Activated T-cell treated with anti-CD3 and anti-CD28 coated beads, Interleukin-2, amount 50 U/mL, for 24 hours (primary cell): ENCODE measurements at regions not wholly inside any gene's neighbourhood (a gene's known extent, or its start where the extent isn't known, plus 50 kb on each side); places are given as distances from the start of the nearest gene placed in this dataset.

Experiments used
- DNase-seq: peaks from one replicate; pipeline ENCODE4 v3.0.0-alpha.2; 2020
- H3K27ac Mint-ChIP-seq: 2 replicates; pipeline ENCODE4 v1.8.0; 2020; ENCODE audit warnings: mild to moderate bottlenecking, mixed read lengths
- H3K27me3 Mint-ChIP-seq: 2 replicates; pipeline ENCODE4 v1.8.0; 2020; ENCODE audit warnings: mixed read lengths
- H3K36me3 Mint-ChIP-seq: 2 replicates; pipeline ENCODE4 v1.8.0; 2020; ENCODE audit warnings: low read depth, mixed read lengths
- H3K4me1 Mint-ChIP-seq: 2 replicates; pipeline ENCODE4 v1.8.0; 2020; ENCODE audit warnings: low read depth, mixed read lengths
- H3K4me3 Mint-ChIP-seq: 2 replicates; pipeline ENCODE4 v1.8.0; 2020; ENCODE audit warnings: mild to moderate bottlenecking, moderate library complexity, mixed read lengths
- H3K9me3 Mint-ChIP-seq: 2 replicates; pipeline ENCODE4 v1.8.0; 2020; ENCODE audit warnings: mixed read lengths

DNA sequence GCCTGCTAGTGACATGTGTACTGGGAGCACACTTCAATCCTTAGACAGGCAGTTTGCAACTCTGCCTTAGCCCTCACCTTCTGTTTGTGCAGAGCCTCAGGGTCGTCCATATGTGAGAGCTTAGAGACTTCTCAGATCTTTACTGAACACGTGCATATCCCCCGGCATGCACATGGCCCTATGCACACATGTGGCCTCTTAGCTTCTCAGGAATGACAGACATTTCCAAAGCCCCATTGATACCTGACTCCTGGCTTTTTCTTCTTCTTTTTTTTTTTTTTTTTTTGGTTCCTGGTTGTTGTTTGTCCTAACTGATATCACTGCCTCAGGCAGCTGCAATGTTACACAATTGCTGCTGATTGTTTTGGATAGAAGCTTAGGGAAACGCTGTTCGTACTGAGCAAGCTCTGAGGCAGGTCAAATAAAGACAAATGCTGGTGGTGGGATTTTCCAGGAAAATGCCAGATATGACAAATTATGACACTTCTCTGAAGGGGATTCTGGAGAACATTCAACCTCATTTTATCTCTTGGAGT lies 107.2 kb upstream of the RGMA start:
- DNase-seq, result no peak
- Mint-ChIP-seq H3K4me3 (no peak overlapping the region), H3K27ac (no peak overlapping the region), H3K36me3 (no peaks in the 10 kb centered on the region), H3K9me3 (peaks cover 11% of the 10 kb centered on the region), H3K27me3 (peaks cover 23% of the 10 kb centered on the region), H3K4me1 (no peaks in the 10 kb centered on the region)

- H3K36me3 Mint-ChIP-seq, result no peaks in the 10 kb centered on the region
- peaks cover 18% of the 10 kb centered on the region for H3K27me3 Mint-ChIP-seq
- DNase-seq, result no peak
- no peak overlapping the region for H3K27ac Mint-ChIP-seq
- H3K4me3 Mint-ChIP-seq, result no peak overlapping the region
- H3K9me3 Mint-ChIP-seq, result peaks cover 11% of the 10 kb centered on the region
- H3K4me1 Mint-ChIP-seq, result no peaks in the 10 kb centered on the region
These were observed 106.1 kb upstream of the RGMA start for GRCh38 chr15:93195109-93195508.

GRCh38 chr15:93190238-93190637 lies 101.2 kb upstream of the RGMA start:
- Mint-ChIP-seq H3K4me1 (no peaks in the 10 kb centered on the region), H3K27ac (no peak overlapping the region), H3K9me3 (no peaks in the 10 kb centered on the region), H3K36me3 (no peaks in the 10 kb centered on the region), H3K27me3 (peaks cover 8% of the 10 kb centered on the region), H3K4me3 (no peak overlapping the region)
- DNase-seq, result no peak

DNA sequence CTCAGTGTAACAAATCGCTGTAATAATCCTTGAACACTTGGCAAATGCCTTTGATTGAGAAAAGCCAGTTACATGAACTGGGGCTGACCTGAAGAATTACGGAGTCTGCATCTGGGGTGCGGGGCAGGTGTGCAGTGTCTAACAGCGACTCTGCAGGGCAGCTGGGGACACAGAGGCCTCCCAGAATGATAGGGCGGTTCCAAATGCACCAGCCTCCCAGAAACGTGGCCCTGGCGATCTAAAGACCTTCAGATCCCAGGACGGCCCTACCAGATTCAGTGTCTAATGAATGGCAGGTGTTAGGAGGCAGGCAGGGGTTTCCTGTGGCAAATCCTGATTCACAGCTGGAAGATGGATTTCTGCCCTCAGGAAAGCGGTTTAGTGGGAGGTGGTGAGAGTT lies 100.5 kb upstream of the RGMA start:
- no peak for DNase-seq
- Mint-ChIP-seq H3K36me3 (no peaks in the 10 kb centered on the region), H3K4me3 (no peak overlapping the region), H3K27ac (no peak overlapping the region), H3K4me1 (no peaks in the 10 kb centered on the region), H3K27me3 (peaks cover 5% of the 10 kb centered on the region), H3K9me3 (no peaks in the 10 kb centered on the region)

- DNase-seq, result no peak
- Mint-ChIP-seq H3K36me3 (no peaks in the 10 kb centered on the region), H3K4me1 (no peaks in the 10 kb centered on the region), H3K27ac (no peak overlapping the region), H3K4me3 (no peak overlapping the region), H3K9me3 (no peaks in the 10 kb centered on the region), H3K27me3 (peaks cover 5% of the 10 kb centered on the region)
These were observed 99.2 kb upstream of the RGMA start for GRCh38 chr15:93188236-93188635.

DNA sequence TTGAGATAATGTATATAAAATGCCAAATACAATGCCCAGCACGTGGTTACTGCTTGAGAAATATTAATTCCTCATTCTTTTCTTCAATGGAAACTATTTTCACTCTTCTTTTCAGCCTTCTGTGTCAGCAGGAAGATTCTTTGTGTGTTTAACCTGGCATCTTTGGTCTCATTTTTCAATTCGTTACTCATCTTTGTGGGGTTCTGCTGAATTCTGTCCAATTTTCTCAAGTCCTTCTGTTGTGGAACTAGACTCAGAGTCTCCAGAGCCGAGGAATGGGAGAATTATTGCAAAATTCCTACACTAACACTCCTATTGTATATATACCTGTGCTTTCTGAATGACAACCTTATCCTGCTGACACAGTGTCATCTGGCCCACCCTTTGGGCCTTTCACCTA lies 96.8 kb upstream of the RGMA start:
- H3K9me3 Mint-ChIP-seq, result no peaks in the 10 kb centered on the region
- peaks cover 5% of the 10 kb centered on the region for H3K27me3 Mint-ChIP-seq
- DNase-seq, result no peak
- no peak overlapping the region for H3K27ac Mint-ChIP-seq
- no peaks in the 10 kb centered on the region for H3K4me1 Mint-ChIP-seq
- H3K36me3 Mint-ChIP-seq, result no peaks in the 10 kb centered on the region
- H3K4me3 Mint-ChIP-seq, result no peak overlapping the region

GRCh38 chr15:93182703-93183205 lies 93.7 kb upstream of the RGMA start:
- Mint-ChIP-seq H3K9me3 (no peaks in the 10 kb centered on the region), H3K4me3 (no peak overlapping the region), H3K36me3 (no peaks in the 10 kb centered on the region), H3K27me3 (no peaks in the 10 kb centered on the region), H3K27ac (no peak overlapping the region), H3K4me1 (no peaks in the 10 kb centered on the region)
- no peak for DNase-seq

- Mint-ChIP-seq H3K36me3 (no peaks in the 10 kb centered on the region), H3K4me1 (no peaks in the 10 kb centered on the region), H3K27me3 (no peaks in the 10 kb centered on the region), H3K9me3 (no peaks in the 10 kb centered on the region), H3K27ac (no peak overlapping the region), H3K4me3 (no peak overlapping the region)
- DNase-seq, result no peak
These were observed 91.6 kb upstream of the RGMA start for GRCh38 chr15:93180656-93181055.

DNA sequence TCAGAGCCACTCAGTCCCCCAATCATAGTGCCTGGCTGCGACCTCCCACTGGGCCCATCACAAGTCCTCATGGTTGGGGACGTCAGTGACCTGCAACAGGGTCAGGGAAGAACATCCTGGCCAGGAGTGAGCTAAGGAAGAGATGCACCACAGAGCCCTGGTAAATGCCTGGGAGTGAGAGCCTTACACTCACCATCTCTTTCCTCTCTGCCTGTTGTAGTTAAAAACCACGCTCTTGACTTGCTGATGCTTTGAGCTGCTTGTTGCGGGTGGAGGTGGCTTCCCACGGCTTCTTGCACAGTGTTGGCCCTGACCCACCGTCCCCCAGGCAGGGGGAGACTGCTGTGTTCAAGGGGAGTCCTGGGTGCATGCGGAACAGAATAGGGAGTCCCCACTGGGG lies 91.1 kb upstream of the RGMA start:
- Mint-ChIP-seq H3K27ac (no peak overlapping the region), H3K27me3 (peaks cover 3% of the 10 kb centered on the region)

GRCh38 chr15:93179700-93180102 lies 90.7 kb upstream of the RGMA start:
- no peaks in the 10 kb centered on the region for H3K9me3 Mint-ChIP-seq
- H3K27me3 Mint-ChIP-seq, result peaks cover 5% of the 10 kb centered on the region
- no peaks in the 10 kb centered on the region for H3K4me1 Mint-ChIP-seq
- no peak for DNase-seq
- H3K36me3 Mint-ChIP-seq, result no peaks in the 10 kb centered on the region
- H3K27ac Mint-ChIP-seq, result no peak overlapping the region
- no peak overlapping the region for H3K4me3 Mint-ChIP-seq

More for the DNA sequence above, 91.1 kb upstream of the RGMA start:
- Mint-ChIP-seq H3K4me1 (no peaks in the 10 kb centered on the region), H3K36me3 (no peaks in the 10 kb centered on the region), H3K4me3 (no peak overlapping the region), H3K9me3 (no peaks in the 10 kb centered on the region)
- no peak for DNase-seq

DNA sequence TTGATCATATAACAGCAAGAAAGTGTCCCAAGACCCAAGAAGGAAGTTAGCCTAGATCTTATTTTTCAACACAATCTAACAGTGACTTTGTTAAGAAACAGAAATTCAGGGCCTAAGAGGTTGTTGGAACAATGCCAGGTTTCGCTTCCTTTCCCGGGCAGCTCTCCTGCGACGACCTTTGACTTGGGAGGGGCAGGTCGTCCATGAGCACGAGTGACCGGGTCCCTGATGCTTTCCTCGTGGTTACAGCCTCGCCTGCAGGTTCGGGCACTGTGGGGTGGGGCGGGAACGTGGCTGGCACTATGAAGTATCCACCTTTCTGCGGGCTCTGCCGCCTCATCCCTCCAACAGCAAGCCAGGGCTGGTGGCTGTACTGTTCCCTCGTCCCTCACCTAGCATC lies 90.1 kb upstream of the RGMA start:
- Mint-ChIP-seq H3K4me1 (no peaks in the 10 kb centered on the region), H3K4me3 (no peak overlapping the region), H3K27ac (no peak overlapping the region), H3K9me3 (no peaks in the 10 kb centered on the region), H3K36me3 (no peaks in the 10 kb centered on the region), H3K27me3 (peaks cover 10% of the 10 kb centered on the region)
- DNase-seq, result no peak

GRCh38 chr15:93178371-93178770 lies 89.4 kb upstream of the RGMA start:
- Mint-ChIP-seq H3K27ac (no peak overlapping the region), H3K27me3 (peaks cover 10% of the 10 kb centered on the region), H3K9me3 (no peaks in the 10 kb centered on the region), H3K4me3 (no peak overlapping the region), H3K4me1 (no peaks in the 10 kb centered on the region), H3K36me3 (no peaks in the 10 kb centered on the region)
- DNase-seq, result no peak

DNA sequence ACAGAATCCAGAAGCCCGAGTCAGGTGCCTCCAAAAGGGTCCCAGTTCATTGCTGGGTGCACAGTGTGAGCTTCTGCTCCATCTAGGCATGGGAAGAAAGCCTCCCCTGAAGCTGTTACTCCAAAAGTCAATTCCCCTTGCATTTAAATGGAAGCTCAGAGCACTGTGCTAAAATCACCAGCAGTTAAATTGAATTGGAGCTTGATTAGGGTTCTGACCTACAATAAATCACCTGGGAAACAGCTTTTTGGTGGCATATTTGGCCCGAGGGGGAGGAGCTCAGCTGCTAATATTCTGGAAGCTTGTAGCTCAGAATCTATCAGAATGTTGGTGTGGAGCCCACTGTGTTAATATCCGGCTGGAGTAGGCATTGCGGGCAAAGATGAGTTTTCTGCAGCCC lies 87.1 kb upstream of the RGMA start:
- H3K4me3 Mint-ChIP-seq, result no peak overlapping the region
- H3K36me3 Mint-ChIP-seq, result no peaks in the 10 kb centered on the region
- no peaks in the 10 kb centered on the region for H3K4me1 Mint-ChIP-seq
- H3K9me3 Mint-ChIP-seq, result peaks cover 2% of the 10 kb centered on the region
- no peak for DNase-seq
- peaks cover 29% of the 10 kb centered on the region for H3K27me3 Mint-ChIP-seq
- H3K27ac Mint-ChIP-seq, result no peak overlapping the region

DNA sequence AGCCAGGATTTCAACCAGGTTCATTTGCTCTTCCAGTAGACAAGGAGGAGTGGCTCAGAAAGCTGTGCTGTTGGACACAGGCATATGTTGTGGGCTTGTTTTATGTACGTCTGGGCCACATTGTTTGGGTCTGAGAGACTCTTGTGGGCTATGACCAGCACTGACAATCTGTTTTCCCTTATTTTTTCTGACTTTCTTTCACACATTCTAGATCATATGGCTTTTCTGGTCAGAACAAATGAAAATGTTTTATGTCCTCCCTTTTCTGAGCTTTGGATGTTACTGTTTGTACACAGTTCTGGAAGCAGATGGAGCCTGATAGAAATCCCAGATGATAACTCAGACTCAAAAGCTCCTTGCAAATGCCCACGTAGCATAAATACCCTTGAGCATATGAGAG lies 85.8 kb upstream of the RGMA start:
- Mint-ChIP-seq H3K4me1 (no peaks in the 10 kb centered on the region), H3K27me3 (peaks cover 36% of the 10 kb centered on the region), H3K27ac (no peak overlapping the region), H3K4me3 (no peak overlapping the region), H3K9me3 (peaks cover 2% of the 10 kb centered on the region), H3K36me3 (no peaks in the 10 kb centered on the region)
- no peak for DNase-seq

DNA sequence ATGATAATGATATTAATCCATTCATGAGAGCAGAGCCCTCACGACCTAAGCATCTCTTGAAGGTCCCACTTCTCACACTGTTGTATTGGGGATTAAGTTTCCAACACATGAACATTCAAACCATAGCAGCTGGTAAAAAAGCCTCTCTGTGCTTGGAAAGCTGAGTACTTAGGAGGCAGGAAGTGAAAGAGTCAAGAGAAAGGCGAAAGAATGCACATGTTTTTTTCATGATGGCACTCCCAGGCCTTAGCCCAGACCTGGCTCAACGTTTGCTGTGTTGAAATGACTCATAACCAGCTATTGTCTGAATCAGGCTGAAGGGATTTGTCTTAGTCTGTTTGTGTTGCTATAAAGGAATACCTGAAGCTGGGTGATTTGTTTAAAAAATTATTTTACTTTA lies 84.4 kb upstream of the RGMA start:
- no peak for DNase-seq
- Mint-ChIP-seq H3K4me3 (no peak overlapping the region), H3K4me1 (no peaks in the 10 kb centered on the region), H3K27me3 (peaks cover 41% of the 10 kb centered on the region), H3K36me3 (no peaks in the 10 kb centered on the region), H3K9me3 (peaks cover 2% of the 10 kb centered on the region), H3K27ac (no peak overlapping the region)

DNA sequence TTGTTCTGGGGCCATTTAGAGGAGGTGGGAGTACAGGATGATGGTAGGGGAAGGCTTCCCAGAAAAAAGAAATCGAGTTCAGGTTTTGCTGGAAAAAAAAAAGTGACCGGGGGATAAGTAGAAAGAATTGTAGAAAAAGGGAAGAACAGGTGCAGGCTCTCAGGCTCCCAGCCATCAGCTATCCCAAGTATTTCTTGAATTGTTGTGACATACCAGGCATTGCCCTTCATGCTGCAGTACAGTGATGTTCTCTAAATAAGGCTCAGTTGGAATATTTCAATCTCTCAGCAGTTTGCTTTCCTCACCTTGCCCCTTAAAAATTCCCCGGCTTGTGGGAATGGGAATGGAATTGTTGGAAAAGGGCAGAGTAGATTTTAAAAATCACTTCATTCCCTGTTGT lies 82.5 kb upstream of the RGMA start:
- Mint-ChIP-seq H3K27ac (no peak overlapping the region), H3K4me1 (no peaks in the 10 kb centered on the region), H3K27me3 (peaks cover 49% of the 10 kb centered on the region), H3K36me3 (no peaks in the 10 kb centered on the region), H3K9me3 (peaks cover 2% of the 10 kb centered on the region), H3K4me3 (no peak overlapping the region)
- no peak for DNase-seq
